H1 (cell line): ENCODE measurements at regions not wholly inside any gene's neighbourhood (a gene's known extent, or its start where the extent isn't known, plus 50 kb on each side); places are given as distances from the start of the nearest gene placed in this dataset.
"Not testable (repeated sequence)": the region's sequence is repeated elsewhere in the genome, so short reads cannot be mapped to it uniquely, and the experiment has no call there.

Experiments used
- BCL11A ChIP-seq, 2 experiments: IDR thresholded peaks; one replicate each; pipeline ENCODE4 v1.6.1; 2011; ENCODE audit warnings: low read depth in 2 of 2, low read length in 2 of 2, mild to moderate bottlenecking in 2 of 2
- CBX8 ChIP-seq: fragments of 300-800, 300-1000 bp; sonication (generic); IDR thresholded peaks from 2 replicates; pipeline ENCODE4 v1.7.1; 2016; ENCODE audit warnings: low read depth, low read length, borderline replicate concordance
- CREB1 ChIP-seq: IDR thresholded peaks from 2 replicates; pipeline ENCODE4 v1.6.1; 2012; ENCODE audit warnings: inconsistent platforms
- CTCF ChIP-seq, 3 experiments: IDR thresholded peaks; 1 replicate in 2 of 3; 2 replicates in 1 of 3; pipeline versions ENCODE4 v1.5.1 to v1.6.1; 2011; ENCODE audit warnings: low read length in 3 of 3, mild to moderate bottlenecking in 3 of 3, inconsistent platforms in 2 of 3, low read depth in 1 of 3, moderate library complexity in 1 of 3; ENCODE audit not compliant: insufficient read depth in 1 of 3; ENCODE audit errors: control extremely low read depth in 1 of 3
- POLR2AphosphoS5 ChIP-seq: IDR thresholded peaks from 2 replicates; pipeline ENCODE4 v1.6.1; 2011; ENCODE audit warnings: low read depth, low read length

- not testable (repeated sequence) for TF ChIP-seq CTCF (IDR thresholded peaks at IDR 0.05; ENCODE audit: control extremely low read depth in 1 of 3, insufficient read depth in 1 of 3, low read depth in 1 of 3, low read length in 3 of 3); CBX8; CREB1; BCL11A (IDR thresholded peaks at IDR 0.05; ENCODE audit: low read depth in 2 of 2, low read length in 2 of 2); POLR2AphosphoS5
Measured at GRCh38 chr1:146838725-146839124, 99.4 kb upstream of the NBPF12 start.
